HepG2 (cell line): ENCODE measurements at regions not wholly inside any gene's neighbourhood (a gene's known extent, or its start where the extent isn't known, plus 50 kb on each side); places are given as distances from the start of the nearest gene placed in this dataset.
A peak's percentile ranks its signal among the peaks of the same experiment; 100 is the strongest.

Experiments
- ARHGAP35 ChIP-seq: sonication (generic); formaldehyde crosslinking; IDR thresholded peaks from 2 replicates; pipeline ENCODE4 v1.9.0; 2022; ENCODE audit warnings: mild to moderate bottlenecking, inconsistent platforms, moderate library complexity, missing genetic modification reagents, borderline replicate concordance
- ARID4A ChIP-seq: sonication (generic); formaldehyde crosslinking; IDR thresholded peaks from 2 replicates; pipeline ENCODE4 v1.5.0; 2020; ENCODE audit warnings: mild to moderate bottlenecking, missing genetic modification reagents, borderline replicate concordance
- ASH2L ChIP-seq: fragments of 300-600, 200-600 bp; sonication (generic); IDR thresholded peaks from 2 replicates; pipeline ENCODE4 v1.7.0; 2017; ENCODE audit warnings: low read depth, mild to moderate bottlenecking, moderate library complexity, mixed read lengths, low read length; ENCODE audit not compliant: insufficient read length
- ATF3 ChIP-seq: sonication (generic); formaldehyde crosslinking; IDR thresholded peaks from 2 replicates; pipeline ENCODE4 v1.4.0; 2020; ENCODE audit warnings: missing genetic modification reagents
- CENPT ChIP-seq: sonication (generic); formaldehyde crosslinking; IDR thresholded peaks from 2 replicates; pipeline ENCODE4 v1.8.0; 2022; ENCODE audit warnings: low read depth, mild to moderate bottlenecking, moderate library complexity, missing genetic modification reagents
- IKZF1 ChIP-seq: fragments of 450-650 bp; IDR thresholded peaks from 2 replicates; pipeline ENCODE4 v1.7.1; 2016
- IKZF4 ChIP-seq: sonication (generic); formaldehyde crosslinking; IDR thresholded peaks from 2 replicates; pipeline ENCODE4 v1.5.1; 2020; ENCODE audit warnings: borderline replicate concordance, mild to moderate bottlenecking, low read depth, missing genetic modification reagents; ENCODE audit errors: not compliant biosample characterization
- NFKBIZ ChIP-seq: IDR thresholded peaks from 2 replicates; pipeline ENCODE4 v1.6.1; 2018; ENCODE audit warnings: missing genetic modification reagents, missing compliant biosample characterization
- PCBP2 ChIP-seq: fragments of 200-400 bp; formaldehyde crosslinking; optimal IDR thresholded peaks from 2 replicates; pipeline ENCODE3; 2018; ENCODE audit warnings: low read length, low read depth; ENCODE audit not compliant: poor library complexity, severe bottlenecking
- RCOR2 ChIP-seq: IDR thresholded peaks from 2 replicates; pipeline ENCODE4 v1.6.1; 2016; ENCODE audit warnings: missing biosample characterization, missing genetic modification reagents
- REXO4 ChIP-seq: sonication (generic); formaldehyde crosslinking; IDR thresholded peaks from 2 replicates; pipeline ENCODE4 v1.8.0; 2022; ENCODE audit warnings: missing genetic modification reagents, mild to moderate bottlenecking, borderline replicate concordance
- RFX1 ChIP-seq: fragments of 450-650 bp; IDR thresholded peaks from 2 replicates; pipeline ENCODE4 v1.6.1; 2017
- SETDB1 ChIP-seq: sonication (generic); formaldehyde crosslinking; IDR thresholded peaks from 2 replicates; pipeline ENCODE4 v1.5.1; 2020; ENCODE audit warnings: missing genetic modification reagents, mild to moderate bottlenecking, borderline replicate concordance
- THYN1 ChIP-seq: sonication (generic); formaldehyde crosslinking; IDR thresholded peaks from 2 replicates; pipeline ENCODE4 v1.8.1; 2023; ENCODE audit warnings: low read depth, mild to moderate bottlenecking, moderate library complexity, missing genetic modification reagents, borderline replicate concordance
- ZBTB37 ChIP-seq: sonication (generic); formaldehyde crosslinking; IDR thresholded peaks from 2 replicates; pipeline ENCODE4 v1.4.0; 2020; ENCODE audit warnings: mild to moderate bottlenecking, missing genetic modification reagents
- ZNF362 ChIP-seq: sonication (generic); formaldehyde crosslinking; IDR thresholded peaks from 2 replicates; pipeline ENCODE4 v1.4.0; 2020; ENCODE audit warnings: missing genetic modification reagents, mild to moderate bottlenecking, borderline replicate concordance
- ZNF496 ChIP-seq: sonication (generic); formaldehyde crosslinking; IDR thresholded peaks from 2 replicates; pipeline ENCODE4 v1.8.1; 2023; ENCODE audit warnings: mild to moderate bottlenecking, moderate library complexity, missing genetic modification reagents; ENCODE audit not compliant: insufficient replicate concordance
- ZNF510 ChIP-seq: sonication (generic); formaldehyde crosslinking; IDR thresholded peaks from 2 replicates; pipeline ENCODE4 v1.4.0; 2020; ENCODE audit warnings: low read depth, mild to moderate bottlenecking, missing genetic modification reagents
- ZNF557 ChIP-seq: sonication (generic); formaldehyde crosslinking; IDR thresholded peaks from 2 replicates; pipeline ENCODE4 v1.4.0; 2020; ENCODE audit warnings: missing genetic modification reagents
- ZNF558 ChIP-seq: sonication (generic); formaldehyde crosslinking; IDR thresholded peaks from 2 replicates; pipeline ENCODE4 v1.9.0; 2022; ENCODE audit warnings: mild to moderate bottlenecking, missing genetic modification reagents, borderline replicate concordance
- ZNF563 ChIP-seq: sonication (generic); formaldehyde crosslinking; IDR thresholded peaks from 2 replicates; pipeline ENCODE4 v1.8.0; 2022; ENCODE audit warnings: mild to moderate bottlenecking, moderate library complexity, missing genetic modification reagents
- ZNF660 ChIP-seq: sonication (generic); formaldehyde crosslinking; IDR thresholded peaks from 2 replicates; pipeline ENCODE4 v1.5.1; 2020; ENCODE audit warnings: mild to moderate bottlenecking, low read depth, missing genetic modification reagents, borderline replicate concordance
- ZNF709 ChIP-seq: sonication (generic); formaldehyde crosslinking; IDR thresholded peaks from 2 replicates; pipeline ENCODE4 v1.5.0; 2020; ENCODE audit warnings: mild to moderate bottlenecking, missing genetic modification reagents
- ZNF777 ChIP-seq: sonication (generic); formaldehyde crosslinking; IDR thresholded peaks from 2 replicates; pipeline ENCODE4 v1.4.0; 2020; ENCODE audit warnings: missing genetic modification reagents

GRCh38 chr2:216571909-216572513 is 61.2 kb upstream of the IGFBP2 start (continued):
- no peak for TF ChIP-seq ARHGAP35
- no peak for TF ChIP-seq CENPT (CRISPR knock-in tag)
- TF ChIP-seq RCOR2 (CRISPR knock-in tag): no peak
- no peak for TF ChIP-seq ZNF660
- TF ChIP-seq ZBTB37 (CRISPR knock-in tag): peak; percentile 4; the same call in 1 of the 2 replicates
- no peak for TF ChIP-seq IKZF4
- TF ChIP-seq REXO4 (CRISPR knock-in tag): no peak
- TF ChIP-seq ZNF709: no peak
- TF ChIP-seq ZNF563 (CRISPR knock-in tag): no peak
- TF ChIP-seq NFKBIZ (CRISPR knock-in tag): no peak
- no peak for TF ChIP-seq ZNF777 (CRISPR knock-in tag)
- peak; percentile 1; the same call in 1 of the 2 replicates for TF ChIP-seq ARID4A (CRISPR knock-in tag)
- TF ChIP-seq THYN1 (CRISPR knock-in tag): no peak
- no peak for TF ChIP-seq IKZF1
- no peak for TF ChIP-seq RFX1
- TF ChIP-seq ZNF558 (CRISPR knock-in tag): no peak
- TF ChIP-seq ATF3 (CRISPR knock-in tag): peak; percentile 56
- no peak for TF ChIP-seq ZNF557 (CRISPR knock-in tag)
- TF ChIP-seq ZNF496 (CRISPR knock-in tag): no peak
- peak; percentile 10; the same call in 1 of the 2 replicates for TF ChIP-seq ZNF362 (CRISPR knock-in tag)
- TF ChIP-seq ZNF510 (CRISPR knock-in tag): no peak
- no peak for TF ChIP-seq PCBP2
- no peak for TF ChIP-seq SETDB1 (CRISPR knock-in tag)
- TF ChIP-seq ASH2L: peak; percentile 28
